ENCODE measurements at regions not wholly inside any gene's neighbourhood (a gene's known extent, or its start where the extent isn't known, plus 50 kb on each side); places are given as distances from the start of the nearest gene placed in this dataset.

DNA sequence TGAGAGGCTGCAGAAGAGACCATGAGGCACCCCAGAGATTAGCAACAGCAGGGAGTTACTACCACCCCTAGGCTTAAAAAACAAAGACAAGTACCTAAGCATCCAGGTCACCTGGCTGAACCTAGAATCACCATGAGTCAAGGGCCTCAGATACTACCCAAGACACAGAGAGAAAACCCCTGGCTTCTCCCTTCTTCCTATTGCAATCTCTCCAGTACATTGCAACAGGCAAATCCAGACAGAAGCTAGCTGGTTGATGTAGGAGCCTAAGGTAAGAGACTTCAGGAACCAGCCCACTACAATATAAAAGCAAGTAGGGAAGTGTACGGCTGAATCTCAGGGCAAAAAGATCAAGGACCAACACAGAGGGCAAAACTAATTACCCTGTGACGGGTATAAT, 367.2 kb downstream of the PLPP3 start:
- TF ChIP-seq POLR2AphosphoS5 (IDR thresholded peaks at IDR 0.05; ENCODE audit: borderline replicate concordance, low read depth, low read length) = no peak
- no peak for TF ChIP-seq EZH2 (IDR thresholded peaks at IDR 0.05)
